Astrocyte (in vitro differentiated cells and primary cell): ENCODE measurements at regions not wholly inside any gene's neighbourhood (a gene's known extent, or its start where the extent isn't known, plus 50 kb on each side); places are given as distances from the start of the nearest gene placed in this dataset.
"Not testable (repeated sequence)": the region's sequence is repeated elsewhere in the genome, so short reads cannot be mapped to it uniquely, and the experiment has no call there.

Experiments used
- DNase-seq: peaks from one replicate; pipeline ENCODE4 v3.0.0-alpha.2; 2010; ENCODE audit warnings: low read depth
- FAIRE-seq: peaks from 2 replicates; lab custom pipeline; 2011; peaks lifted over from hg19 to GRCh38; lab: Jason Lieb, UNC
- H2AFZ ChIP-seq: 2 replicates; pipeline ENCODE4 v1.6.0; 2012; ENCODE audit warnings: low read depth, low read length, inconsistent platforms
- H3K27ac ChIP-seq: 2 replicates; pipeline ENCODE4 v1.5.1; 2011; ENCODE audit warnings: low read depth, low read length, inconsistent platforms
- H3K27me3 ChIP-seq: 2 replicates; pipeline ENCODE4 v1.6.0; 2011; ENCODE audit warnings: low read length, inconsistent platforms; ENCODE audit not compliant: insufficient read depth
- H3K36me3 ChIP-seq: 2 replicates; pipeline ENCODE4 v1.5.1; 2011; ENCODE audit warnings: low read length, inconsistent platforms; ENCODE audit not compliant: insufficient read depth
- H3K4me1 ChIP-seq: 2 replicates; pipeline ENCODE4 v1.5.1; 2011; ENCODE audit warnings: low read length, inconsistent platforms; ENCODE audit not compliant: insufficient read depth
- H3K4me2 ChIP-seq: 2 replicates; pipeline ENCODE4 v1.6.0; 2012; ENCODE audit warnings: low read length, inconsistent platforms
- H3K4me3 ChIP-seq: 2 replicates; pipeline ENCODE4 v1.5.1; 2011; ENCODE audit warnings: low read depth, mild to moderate bottlenecking, low read length, inconsistent platforms; ENCODE audit not compliant: insufficient read depth
- H3K79me2 ChIP-seq: 2 replicates; pipeline ENCODE4 v1.6.0; 2012; ENCODE audit warnings: mild to moderate bottlenecking, low read length, inconsistent platforms; ENCODE audit not compliant: insufficient read depth
- H3K9ac ChIP-seq: 2 replicates; pipeline ENCODE4 v1.6.0; 2012; ENCODE audit warnings: mild to moderate bottlenecking, low read length, inconsistent platforms
- H3K9me3 ChIP-seq: 2 replicates; pipeline ENCODE4 v1.5.1; 2012; ENCODE audit warnings: low read depth, mild to moderate bottlenecking, low read length, inconsistent platforms; ENCODE audit not compliant: insufficient read depth
- H4K20me1 ChIP-seq: 2 replicates; pipeline ENCODE4 v1.6.0; 2012; ENCODE audit warnings: low read length, inconsistent platforms; ENCODE audit not compliant: insufficient read depth
- H3K27ac Mint-ChIP-seq: one replicate; pipeline ENCODE4 v1.8.0; 2021; ENCODE audit warnings: mild to moderate bottlenecking, mixed read lengths; ENCODE audit not compliant: unreplicated experiment
- H3K27me3 Mint-ChIP-seq: one replicate; pipeline ENCODE4 v1.8.0; 2021; ENCODE audit warnings: low read depth, mixed read lengths; ENCODE audit not compliant: unreplicated experiment
- H3K36me3 Mint-ChIP-seq: one replicate; pipeline ENCODE4 v1.8.0; 2021; ENCODE audit warnings: low read depth, mixed read lengths; ENCODE audit not compliant: unreplicated experiment
- H3K4me1 Mint-ChIP-seq: one replicate; pipeline ENCODE4 v1.8.0; 2021; ENCODE audit warnings: low read depth, mixed read lengths; ENCODE audit not compliant: unreplicated experiment
- H3K4me3 Mint-ChIP-seq: one replicate; pipeline ENCODE4 v1.8.0; 2021; ENCODE audit warnings: mild to moderate bottlenecking, moderate library complexity, mixed read lengths; ENCODE audit not compliant: unreplicated experiment
- H3K9me3 Mint-ChIP-seq: one replicate; pipeline ENCODE4 v1.8.0; 2021; ENCODE audit warnings: mild to moderate bottlenecking, mixed read lengths; ENCODE audit not compliant: unreplicated experiment
- CTCF ChIP-seq: IDR thresholded peaks from 2 replicates; pipeline ENCODE4 v1.5.1; 2011; ENCODE audit warnings: low read depth, mild to moderate bottlenecking, inconsistent platforms, low read length, moderate library complexity; ENCODE audit not compliant: insufficient read depth
- EZH2 ChIP-seq: IDR thresholded peaks from 2 replicates; pipeline ENCODE4 v1.6.1; 2012; ENCODE audit warnings: mild to moderate bottlenecking, low read length, inconsistent platforms; ENCODE audit not compliant: insufficient read depth

- H3K4me2 ChIP-seq, FAIRE-seq, H3K9ac ChIP-seq, H2AFZ ChIP-seq, H3K4me1 ChIP-seq, H3K27me3 Mint-ChIP-seq, H3K9me3 ChIP-seq, H3K4me3 ChIP-seq, H3K36me3 ChIP-seq, DNase-seq, H3K27ac Mint-ChIP-seq, H3K4me1 Mint-ChIP-seq, H3K27ac ChIP-seq, H3K27me3 ChIP-seq, H3K79me2 ChIP-seq, H3K9me3 Mint-ChIP-seq, H3K36me3 Mint-ChIP-seq, H4K20me1 ChIP-seq, H3K4me3 Mint-ChIP-seq: not testable (repeated sequence)
Observed at GRCh38 chr9:22508354-22508753, 61.7 kb downstream of the DMRTA1 start.

GRCh38 chr9:22508790-22509189, 62.2 kb downstream of the DMRTA1 start:
- H3K27ac ChIP-seq, result no peak overlapping the region
- no peaks in the 10 kb centered on the region for H3K27me3 Mint-ChIP-seq
- no peak for FAIRE-seq
- no peak overlapping the region for H3K4me3 ChIP-seq
- no peaks in the 10 kb centered on the region for H3K9me3 ChIP-seq
- H3K9me3 Mint-ChIP-seq, result peaks cover 5% of the 10 kb centered on the region
- H3K36me3 ChIP-seq, result no peaks in the 10 kb centered on the region
- no peaks in the 10 kb centered on the region for H3K4me1 ChIP-seq
- H3K9ac ChIP-seq, result no peak overlapping the region
- no peak overlapping the region for H3K4me2 ChIP-seq
- peaks cover 6% of the 10 kb centered on the region for H3K36me3 Mint-ChIP-seq
- no peak overlapping the region for H3K27ac Mint-ChIP-seq
- no peaks in the 10 kb centered on the region for H3K4me1 Mint-ChIP-seq
- TF ChIP-seq EZH2 (no peak), CTCF (no peak)
- H3K27me3 ChIP-seq, result no peaks in the 10 kb centered on the region
- no peak overlapping the region for H2AFZ ChIP-seq
- no peaks in the 10 kb centered on the region for H4K20me1 ChIP-seq
- H3K4me3 Mint-ChIP-seq, result no peak overlapping the region
- H3K79me2 ChIP-seq, result no peaks in the 10 kb centered on the region
- DNase-seq, result no peak

GRCh38 chr9:22512495-22512894, 65.9 kb downstream of the DMRTA1 start:
- no peak overlapping the region for H3K27ac Mint-ChIP-seq
- Histone ChIP-seq H3K79me2 (no peaks in the 10 kb centered on the region), H3K36me3 (no peaks in the 10 kb centered on the region), H3K27me3 (no peaks in the 10 kb centered on the region), H3K4me3 (no peak overlapping the region), H3K9me3 (no peaks in the 10 kb centered on the region), H3K4me2 (no peak overlapping the region), H2AFZ (no peak overlapping the region), H3K9ac (no peak overlapping the region), H3K27ac (no peak overlapping the region), H3K4me1 (no peaks in the 10 kb centered on the region), H4K20me1 (no peaks in the 10 kb centered on the region)
- peaks cover 5% of the 10 kb centered on the region for H3K9me3 Mint-ChIP-seq
- no peak overlapping the region for H3K4me3 Mint-ChIP-seq
- DNase-seq, result no peak
- H3K4me1 Mint-ChIP-seq, result no peaks in the 10 kb centered on the region
- H3K36me3 Mint-ChIP-seq, result peaks cover 6% of the 10 kb centered on the region
- no peak for TF ChIP-seq EZH2
- no peak for TF ChIP-seq CTCF
- no peaks in the 10 kb centered on the region for H3K27me3 Mint-ChIP-seq
- no peak for FAIRE-seq
